Mammary epithelial cell (primary cell): ENCODE measurements at regions not wholly inside any gene's neighbourhood (a gene's known extent, or its start where the extent isn't known, plus 50 kb on each side); places are given as distances from the start of the nearest gene placed in this dataset.

Experiments
- CTCF ChIP-seq, 2 donors: IDR thresholded peaks in 1 of 2; conservative IDR thresholded peaks in 1 of 2; 2 replicates each; pipeline ENCODE4 v1.5.1; 2011 to 2012; ENCODE audit warnings: inconsistent platforms in 2 of 2, low read length in 2 of 2, mild to moderate bottlenecking in 2 of 2, control low read depth in 1 of 2, low read depth in 1 of 2; ENCODE audit not compliant: insufficient read depth in 1 of 2; ENCODE audit errors: extremely low read depth in 1 of 2
- EZH2 ChIP-seq: IDR thresholded peaks from 2 replicates; pipeline ENCODE4 v1.6.1; 2012; ENCODE audit warnings: low read length, inconsistent platforms, borderline replicate concordance

DNA sequence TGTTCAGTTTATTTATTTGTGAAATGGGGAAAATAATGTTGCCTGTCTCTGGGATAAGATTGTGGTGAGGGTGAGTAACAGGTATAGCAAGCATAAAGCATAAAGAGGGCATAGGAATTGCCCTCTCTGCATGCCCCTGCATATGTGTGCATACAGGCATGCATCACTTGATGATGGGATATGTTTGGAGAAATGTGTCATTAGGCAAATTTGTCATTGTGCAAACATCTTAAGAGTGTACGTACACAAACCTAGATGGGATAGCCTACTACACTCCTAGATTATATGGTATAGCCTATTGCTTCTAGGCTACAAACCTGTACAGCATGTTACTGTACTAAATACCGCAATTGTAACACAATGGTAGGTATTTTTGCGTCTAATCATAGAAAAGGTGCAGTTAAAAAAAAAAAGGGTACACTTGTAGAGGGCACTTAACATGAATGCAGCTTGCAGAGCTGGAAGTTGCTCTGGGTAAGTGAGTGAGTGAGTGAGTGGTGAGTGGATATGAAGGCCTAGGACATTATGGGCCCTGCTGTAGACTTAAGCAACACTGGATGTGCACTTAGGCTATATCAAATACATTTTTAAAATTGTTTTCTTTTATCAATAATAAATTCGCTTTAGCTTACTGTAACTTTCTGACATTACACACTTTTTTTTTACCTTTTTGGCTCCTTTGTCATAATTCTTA is 386.5 kb upstream of the ANKRD30A start:
- TF ChIP-seq CTCF (conservative IDR thresholded peaks at IDR 0.05 in 1 of 2, IDR thresholded peaks at IDR 0.05 in 1 of 2; ENCODE audit: extremely low read depth in 1 of 2, insufficient read depth in 1 of 2, low read depth in 1 of 2, low read length in 2 of 2) (no peak), EZH2 (no peak)
